ENCODE measurements at regions not wholly inside any gene's neighbourhood (a gene's known extent, or its start where the extent isn't known, plus 50 kb on each side); places are given as distances from the start of the nearest gene placed in this dataset.

- DNase-seq (ENCODE audit: low spot score): no peak
- H3K9me3 ChIP-seq: no peaks in the 10 kb centered on the region
- no peaks in the 10 kb centered on the region for H3K4me1 ChIP-seq (replicated peaks)
- no peaks in the 10 kb centered on the region for H3K27me3 ChIP-seq (replicated peaks; ENCODE audit: insufficient read depth)
- no peaks in the 10 kb centered on the region for H3K36me3 ChIP-seq
- no peak overlapping the region for H3K4me3 ChIP-seq
- no peak for TF ChIP-seq CTCF (IDR thresholded peaks at IDR 0.05)
- TF ChIP-seq POLR2A (IDR thresholded peaks at IDR 0.05): no peak
- TF ChIP-seq POLR2AphosphoS5 (IDR thresholded peaks at IDR 0.05): no peak
- no peak overlapping the region for H3K27ac ChIP-seq
- 88% methylated on average over 2 of the region's 2 CpGs for WGBS
- intact Hi-C loops (cut with DNase I): no loop called here
Measured at GRCh38 chr2:180336550-180336949, 329.5 kb upstream of the CWC22 start.

GRCh38 chr2:180334514-180334913 is 327.4 kb upstream of the CWC22 start:
- 92% methylated on average over 3 of the region's 3 CpGs for WGBS
- Histone ChIP-seq H3K4me1 (replicated peaks) (no peaks in the 10 kb centered on the region), H3K4me3 (no peak overlapping the region), H3K9me3 (no peaks in the 10 kb centered on the region), H3K36me3 (no peaks in the 10 kb centered on the region), H3K27ac (no peak overlapping the region), H3K27me3 (replicated peaks; ENCODE audit: insufficient read depth) (no peaks in the 10 kb centered on the region)
- DNase-seq (ENCODE audit: low spot score): no peak
- no peak for TF ChIP-seq POLR2AphosphoS5 (IDR thresholded peaks at IDR 0.05)
- TF ChIP-seq CTCF (IDR thresholded peaks at IDR 0.05): no peak
- TF ChIP-seq POLR2A (IDR thresholded peaks at IDR 0.05): no peak
- intact Hi-C loops (cut with DNase I): no loop called here

GRCh38 chr2:180328795-180329422 is 321.8 kb upstream of the CWC22 start:
- no peaks in the 10 kb centered on the region for H3K4me1 ChIP-seq (replicated peaks)
- no peak for DNase-seq (ENCODE audit: low spot score)
- no peaks in the 10 kb centered on the region for H3K27me3 ChIP-seq (replicated peaks; ENCODE audit: insufficient read depth)
- H3K36me3 ChIP-seq: no peaks in the 10 kb centered on the region
- no peaks in the 10 kb centered on the region for H3K9me3 ChIP-seq
- no peak overlapping the region for H3K27ac ChIP-seq
- no peak for TF ChIP-seq POLR2AphosphoS5 (IDR thresholded peaks at IDR 0.05)
- no peak for TF ChIP-seq POLR2A (IDR thresholded peaks at IDR 0.05)
- no peak for TF ChIP-seq CTCF (IDR thresholded peaks at IDR 0.05)
- intact Hi-C loops (cut with DNase I): no loop called here
- no peak overlapping the region for H3K4me3 ChIP-seq
- 39% methylated on average over 1 of the region's 1 CpG for WGBS

GRCh38 chr2:180327185-180327584 is 320.1 kb upstream of the CWC22 start:
- Histone ChIP-seq H3K27ac (no peak overlapping the region), H3K36me3 (no peaks in the 10 kb centered on the region), H3K4me3 (no peak overlapping the region), H3K9me3 (no peaks in the 10 kb centered on the region), H3K27me3 (replicated peaks; ENCODE audit: insufficient read depth) (no peaks in the 10 kb centered on the region), H3K4me1 (replicated peaks) (no peaks in the 10 kb centered on the region)
- no peak for DNase-seq (ENCODE audit: low spot score)
- intact Hi-C loops (cut with DNase I): no loop called here
- TF ChIP-seq POLR2AphosphoS5 (IDR thresholded peaks at IDR 0.05) (no peak), POLR2A (IDR thresholded peaks at IDR 0.05) (no peak), CTCF (IDR thresholded peaks at IDR 0.05) (no peak)

- Histone ChIP-seq H3K27ac (no peak overlapping the region), H3K4me3 (no peak overlapping the region), H3K4me1 (replicated peaks) (no peaks in the 10 kb centered on the region), H3K36me3 (no peaks in the 10 kb centered on the region), H3K27me3 (replicated peaks; ENCODE audit: insufficient read depth) (no peaks in the 10 kb centered on the region), H3K9me3 (no peaks in the 10 kb centered on the region)
- WGBS: 62% methylated on average over 2 of the region's 2 CpGs
- no peak for DNase-seq (ENCODE audit: low spot score)
- TF ChIP-seq POLR2AphosphoS5 (IDR thresholded peaks at IDR 0.05): no peak
- TF ChIP-seq POLR2A (IDR thresholded peaks at IDR 0.05): no peak
- no peak for TF ChIP-seq CTCF (IDR thresholded peaks at IDR 0.05)
- intact Hi-C loops (cut with DNase I): no loop called here
Measured at GRCh38 chr2:180325416-180326120, 318.5 kb upstream of the CWC22 start.
